SJSA1 (cell line): ENCODE measurements at regions not wholly inside any gene's neighbourhood (a gene's known extent, or its start where the extent isn't known, plus 50 kb on each side); places are given as distances from the start of the nearest gene placed in this dataset.
"Not testable (repeated sequence)": the region's sequence is repeated elsewhere in the genome, so short reads cannot be mapped to it uniquely, and the experiment has no call there.

Experiments used
- DNase-seq, 2 experiments: peaks; one replicate each; pipeline ENCODE4 v3.0.0-alpha.2; 2015 to 2020; ENCODE audit warnings: low spot score in 2 of 2, low read depth in 1 of 2
- H3K27ac ChIP-seq: fragments of 250-450 bp; sonication (Bioruptor Pico); 2 replicates; pipeline ENCODE4 v1.5.1; 2020; ENCODE audit warnings: mild to moderate bottlenecking, moderate library complexity
- H3K27me3 ChIP-seq: fragments of 250-450 bp; sonication (Bioruptor Pico); replicated peaks from 2 replicates; pipeline ENCODE4 v1.5.1; 2020; ENCODE audit warnings: mild to moderate bottlenecking, moderate library complexity
- H3K36me3 ChIP-seq: fragments of 250-450 bp; sonication (Bioruptor Pico); 2 replicates; pipeline ENCODE4 v1.5.1; 2020; ENCODE audit warnings: mild to moderate bottlenecking
- H3K4me1 ChIP-seq: fragments of 250-450 bp; sonication (Bioruptor Pico); replicated peaks from 2 replicates; pipeline ENCODE4 v1.6.1; 2021; ENCODE audit warnings: mild to moderate bottlenecking
- H3K4me3 ChIP-seq: fragments of 250-450 bp; sonication (Bioruptor Pico); 2 replicates; pipeline ENCODE4 v1.5.1; 2020; ENCODE audit warnings: mild to moderate bottlenecking
- H3K9me3 ChIP-seq: fragments of 250-450 bp; sonication (Bioruptor Pico); replicated peaks from 2 replicates; pipeline ENCODE4 v1.5.1; 2020; ENCODE audit warnings: mild to moderate bottlenecking

- not testable (repeated sequence) for H3K36me3 ChIP-seq, H3K9me3 ChIP-seq, H3K4me3 ChIP-seq, DNase-seq, H3K27me3 ChIP-seq, H3K27ac ChIP-seq, H3K4me1 ChIP-seq
Measured at GRCh38 chr2:90298126-90298755, 1606.8 kb downstream of the RPIA start.

DNA sequence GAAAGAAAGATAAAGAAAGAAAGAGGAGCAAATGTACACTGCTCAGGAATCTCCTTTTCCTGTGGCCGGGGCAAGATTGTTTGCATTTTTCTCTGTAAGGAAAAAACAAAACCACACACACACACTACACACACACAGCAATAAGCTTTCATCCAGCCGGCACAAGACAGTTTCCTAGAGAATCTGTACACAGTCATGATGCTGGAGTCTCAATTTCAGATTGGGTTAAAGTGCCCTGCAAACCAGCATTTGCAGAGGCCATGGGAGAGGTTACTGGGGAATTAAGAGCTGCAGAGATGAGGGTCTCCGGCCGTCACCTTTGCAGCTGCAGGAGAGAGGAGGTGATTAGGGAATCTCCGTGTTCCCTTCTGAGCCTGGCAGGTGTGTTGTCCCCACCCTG, 1607.5 kb downstream of the RPIA start:
- not testable (repeated sequence) for H3K27me3 ChIP-seq, H3K36me3 ChIP-seq, H3K27ac ChIP-seq, H3K4me1 ChIP-seq, DNase-seq, H3K4me3 ChIP-seq, H3K9me3 ChIP-seq

DNA sequence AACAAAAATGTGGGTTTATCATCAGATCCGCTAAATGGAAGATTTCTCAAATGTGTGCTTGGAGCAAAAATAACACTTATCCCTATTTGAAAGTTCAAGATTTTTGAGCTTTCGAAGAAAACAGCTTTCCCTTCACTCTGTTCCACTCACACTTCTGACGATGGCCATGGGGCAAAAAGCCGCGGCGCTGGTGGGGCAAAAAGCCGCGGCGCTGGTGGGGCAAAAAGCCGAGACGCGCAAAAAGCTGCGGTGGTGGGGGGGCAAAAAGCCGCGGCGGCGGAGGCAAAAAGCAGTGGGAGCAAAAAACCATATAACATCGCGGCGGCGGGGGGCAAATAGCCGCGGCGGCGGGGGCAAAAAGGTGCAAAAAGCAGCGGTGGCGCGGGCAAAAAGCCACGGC, 1631.5 kb downstream of the RPIA start:
- H3K9me3 ChIP-seq, H3K27ac ChIP-seq, H3K4me1 ChIP-seq, H3K27me3 ChIP-seq, H3K4me3 ChIP-seq, H3K36me3 ChIP-seq: not testable (repeated sequence)
- peak; percentile 0 to 42 for DNase-seq

GRCh38 chr2:90323612-90324558, 1632.4 kb downstream of the RPIA start:
- H3K4me3 ChIP-seq: peak overlapping the region; percentile 21
- not testable (repeated sequence) for H3K27me3 ChIP-seq, H3K4me1 ChIP-seq, H3K27ac ChIP-seq, H3K36me3 ChIP-seq, H3K9me3 ChIP-seq
- DNase-seq: peak in 1 of 2 experiments; percentile 42

- H3K27ac ChIP-seq, H3K27me3 ChIP-seq, DNase-seq, H3K9me3 ChIP-seq, H3K36me3 ChIP-seq, H3K4me3 ChIP-seq, H3K4me1 ChIP-seq: not testable (repeated sequence)
Measured at GRCh38 chr2:90324672-90325071, 1633.2 kb downstream of the RPIA start.

DNA sequence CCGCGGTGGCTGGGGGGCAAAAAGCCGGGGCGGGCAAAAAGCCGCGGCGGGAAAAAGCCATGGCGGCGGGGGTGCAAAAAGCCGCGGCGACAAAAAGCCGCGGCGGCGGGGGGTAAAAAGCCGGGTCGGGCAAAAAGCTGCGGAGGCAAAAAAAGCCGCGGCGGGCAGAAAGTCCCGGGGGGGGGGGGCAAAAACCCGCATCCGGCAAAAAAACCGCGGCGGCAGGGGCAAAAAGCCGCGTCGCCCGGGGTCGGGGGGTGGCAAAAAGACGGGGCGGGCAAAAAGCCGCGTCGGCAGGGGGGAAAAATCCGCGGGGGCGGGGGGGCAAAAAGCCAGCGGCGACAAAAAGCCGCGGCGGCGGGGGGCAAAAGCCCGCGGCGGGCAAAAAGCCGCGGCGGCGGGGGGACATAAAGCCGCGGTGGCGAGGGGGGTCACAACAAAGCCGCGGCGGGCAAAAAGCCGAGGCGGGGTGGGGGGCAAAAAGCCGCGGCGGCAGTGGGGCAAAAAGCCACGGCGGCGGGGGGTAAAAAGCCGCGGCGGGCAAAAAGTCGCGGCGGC, 1634.4 kb downstream of the RPIA start:
- not testable (repeated sequence) for H3K9me3 ChIP-seq, DNase-seq, H3K36me3 ChIP-seq, H3K4me1 ChIP-seq, H3K4me3 ChIP-seq, H3K27me3 ChIP-seq, H3K27ac ChIP-seq

GRCh38 chr2:90355546-90355945, 1664.1 kb downstream of the RPIA start:
- not testable (repeated sequence) for H3K4me1 ChIP-seq, H3K9me3 ChIP-seq, H3K4me3 ChIP-seq, DNase-seq, H3K36me3 ChIP-seq, H3K27ac ChIP-seq, H3K27me3 ChIP-seq

- not testable (repeated sequence) for DNase-seq, H3K4me3 ChIP-seq, H3K36me3 ChIP-seq, H3K27ac ChIP-seq, H3K4me1 ChIP-seq, H3K9me3 ChIP-seq, H3K27me3 ChIP-seq
Measured at GRCh38 chr2:90359344-90359743, 1667.9 kb downstream of the RPIA start.

- not testable (repeated sequence) for H3K27me3 ChIP-seq, H3K27ac ChIP-seq, H3K4me3 ChIP-seq, H3K36me3 ChIP-seq, DNase-seq, H3K9me3 ChIP-seq, H3K4me1 ChIP-seq
Measured at GRCh38 chr2:90359887-90360730, 1668.6 kb downstream of the RPIA start.

DNA sequence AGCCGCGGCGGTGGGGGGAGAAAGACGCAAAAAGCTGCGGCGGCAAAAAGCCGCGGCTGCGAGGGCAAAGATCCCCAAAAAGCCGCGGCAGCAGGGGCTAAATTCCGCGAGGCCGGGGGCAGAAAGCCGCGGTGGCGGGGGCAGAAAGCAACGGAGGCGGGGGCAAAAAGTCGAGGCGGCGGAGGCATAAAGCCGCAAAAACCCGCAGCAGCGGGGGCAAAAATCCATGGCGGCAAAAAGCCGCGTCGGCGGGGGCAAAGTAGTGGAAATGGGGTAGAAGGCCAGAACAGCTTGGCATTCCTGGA, 1669.2 kb downstream of the RPIA start:
- not testable (repeated sequence) for H3K36me3 ChIP-seq, H3K27ac ChIP-seq, H3K4me1 ChIP-seq, H3K9me3 ChIP-seq, H3K4me3 ChIP-seq, H3K27me3 ChIP-seq, DNase-seq
